ENCODE measurements at regions not wholly inside any gene's neighbourhood (a gene's known extent, or its start where the extent isn't known, plus 50 kb on each side); places are given as distances from the start of the nearest gene placed in this dataset.

GRCh38 chr15:70201425-70201775 is 103.7 kb upstream of the TLE3 start:
- TF ChIP-seq CTCF (IDR thresholded peaks at IDR 0.05): no peak
- TF ChIP-seq POLR2A (IDR thresholded peaks at IDR 0.05): no peak
